GM12891 (cell line): ENCODE measurements at regions not wholly inside any gene's neighbourhood (a gene's known extent, or its start where the extent isn't known, plus 50 kb on each side); places are given as distances from the start of the nearest gene placed in this dataset.

Experiments
- POLR2AphosphoS5 ChIP-seq: IDR thresholded peaks from 2 replicates; pipeline ENCODE4 v1.6.1; 2011; ENCODE audit warnings: low read depth, low read length, control low read depth
- POU2F2 ChIP-seq: IDR thresholded peaks from 2 replicates; pipeline ENCODE4 v1.6.1; 2011; ENCODE audit warnings: low read depth, mild to moderate bottlenecking, control low read depth, low read length, moderate library complexity

- TF ChIP-seq POU2F2 (no peak), POLR2AphosphoS5 (no peak)
These were observed 251.6 kb upstream of the ZPLD1 start for GRCh38 chr3:102183186-102183585.
